NCI-H748 (cell line): ENCODE measurements at regions not wholly inside any gene's neighbourhood (a gene's known extent, or its start where the extent isn't known, plus 50 kb on each side); places are given as distances from the start of the nearest gene placed in this dataset.

ENCODE experiments used
- DNase-seq: peaks from one replicate; lab custom pipeline; 2025; ENCODE audit not compliant: unreplicated experiment; lab: John Stamatoyannopoulos, UW

- no peak for DNase-seq
Measured at GRCh38 chr2:142650601-142651000, 226.9 kb upstream of the KYNU start.

- no peak for DNase-seq
Measured at GRCh38 chr2:142649581-142649980, 227.9 kb upstream of the KYNU start.

GRCh38 chr2:142642650-142643049 lies 234.8 kb upstream of the KYNU start:
- DNase-seq: no peak

- DNase-seq: no peak
Measured at GRCh38 chr2:142629193-142629592, 248.3 kb upstream of the KYNU start.

- DNase-seq: no peak
Measured at GRCh38 chr2:142621287-142621686, 256.2 kb upstream of the KYNU start.

- DNase-seq: no peak
Measured at GRCh38 chr2:142617461-142617860, 260.0 kb upstream of the KYNU start.

- no peak for DNase-seq
Measured at GRCh38 chr2:142615876-142616275, 261.6 kb upstream of the KYNU start.

- DNase-seq: peak; percentile 55
Measured at GRCh38 chr2:142613193-142613592, 264.3 kb upstream of the KYNU start.

- peak; percentile 4 for DNase-seq
Measured at GRCh38 chr2:142605421-142605820, 272.0 kb upstream of the KYNU start.

- DNase-seq: no peak
Measured at GRCh38 chr2:142603759-142604158, 273.7 kb upstream of the KYNU start.

GRCh38 chr2:142602418-142602989 lies 275.0 kb upstream of the KYNU start:
- peak; percentile 21 for DNase-seq

- DNase-seq: no peak
Measured at GRCh38 chr2:142601794-142602193, 275.7 kb upstream of the KYNU start.

- DNase-seq: no peak
Measured at GRCh38 chr2:142599504-142599903, 278.0 kb upstream of the KYNU start.

- no peak for DNase-seq
Measured at GRCh38 chr2:142598846-142599245, 278.6 kb upstream of the KYNU start.

GRCh38 chr2:142596334-142597088 lies 281.0 kb upstream of the KYNU start:
- DNase-seq: no peak

GRCh38 chr2:142594935-142595334 lies 282.5 kb upstream of the KYNU start:
- no peak for DNase-seq

GRCh38 chr2:142592171-142592570 lies 285.3 kb upstream of the KYNU start:
- DNase-seq: no peak

- no peak for DNase-seq
Measured at GRCh38 chr2:142591420-142591819, 286.0 kb upstream of the KYNU start.

GRCh38 chr2:142588269-142588668 lies 289.2 kb upstream of the KYNU start:
- DNase-seq: no peak

- DNase-seq: no peak
Measured at GRCh38 chr2:142586693-142587580, 290.5 kb upstream of the KYNU start.

- DNase-seq: no peak
Measured at GRCh38 chr2:142585785-142586184, 291.7 kb upstream of the KYNU start.

GRCh38 chr2:142582317-142582716 lies 295.1 kb upstream of the KYNU start:
- DNase-seq: no peak
